Stomach (tissue), 4 donors: ENCODE measurements at regions not wholly inside any gene's neighbourhood (a gene's known extent, or its start where the extent isn't known, plus 50 kb on each side); places are given as distances from the start of the nearest gene placed in this dataset.

ENCODE experiments used
- CTCF ChIP-seq, 7 experiments: fragments of 450-650 bp in 4 of 7; fragments of 200-600 bp in 3 of 7; sonication (generic) in 3 of 7; IDR thresholded peaks; one replicate each; pipeline ENCODE4 v1.5.1; 2016 to 2019; ENCODE audit warnings: antibody characterized with exemption in 7 of 7, control low read depth in 2 of 7, mild to moderate bottlenecking in 1 of 7
- EP300 ChIP-seq: sonication (generic); formaldehyde crosslinking; IDR thresholded peaks from one replicate; pipeline ENCODE4 v1.6.1; 2017; ENCODE audit warnings: antibody characterized with exemption
- POLR2AphosphoS5 ChIP-seq, 3 donors: sonication (generic); formaldehyde crosslinking; IDR thresholded peaks; one replicate each; pipeline ENCODE4 v1.6.1; 2016; ENCODE audit warnings: antibody characterized with exemption in 3 of 3

- TF ChIP-seq CTCF (IDR thresholded peaks at IDR 0.05): no peak
- TF ChIP-seq EP300: no peak
- TF ChIP-seq POLR2AphosphoS5 (IDR thresholded peaks at IDR 0.05): no peak
Measured at GRCh38 chr12:76260390-76260748, 87.8 kb downstream of the BBS10 start.
